DLD1 (cell line): ENCODE measurements at regions not wholly inside any gene's neighbourhood (a gene's known extent, or its start where the extent isn't known, plus 50 kb on each side); places are given as distances from the start of the nearest gene placed in this dataset.

ENCODE experiments used
- in situ Hi-C: cut with HindIII; loops from 2 replicates; pipeline ENCODE4 v1.10.0; 2017; ENCODE audit warnings: low sequenced_read_pairs

DNA sequence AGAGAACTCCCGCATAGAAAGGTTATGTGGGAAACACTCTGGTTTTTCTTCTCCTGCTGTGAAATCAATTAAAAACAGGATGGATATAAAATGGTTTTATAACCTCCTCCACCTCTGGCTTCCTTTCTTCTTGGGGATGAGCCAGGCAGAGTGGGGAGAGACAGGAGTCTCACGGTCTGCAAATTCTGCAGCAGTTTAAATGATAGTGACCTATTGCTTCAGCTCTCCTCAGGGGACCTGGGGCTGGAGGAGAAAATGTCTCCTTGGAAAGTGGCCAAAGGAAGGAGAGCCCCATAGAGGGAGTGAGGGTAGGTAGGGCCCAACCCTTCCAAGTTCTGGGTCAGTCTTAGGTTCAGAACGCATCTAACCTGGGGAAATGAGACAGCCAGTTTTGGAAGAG lies 118.8 kb downstream of the MTX3 start:
- in situ Hi-C loops = loop anchor here (25.0 kb wide), 1 partner anchor 860 kb away; no protein-coding TSS in a partner anchor

DNA sequence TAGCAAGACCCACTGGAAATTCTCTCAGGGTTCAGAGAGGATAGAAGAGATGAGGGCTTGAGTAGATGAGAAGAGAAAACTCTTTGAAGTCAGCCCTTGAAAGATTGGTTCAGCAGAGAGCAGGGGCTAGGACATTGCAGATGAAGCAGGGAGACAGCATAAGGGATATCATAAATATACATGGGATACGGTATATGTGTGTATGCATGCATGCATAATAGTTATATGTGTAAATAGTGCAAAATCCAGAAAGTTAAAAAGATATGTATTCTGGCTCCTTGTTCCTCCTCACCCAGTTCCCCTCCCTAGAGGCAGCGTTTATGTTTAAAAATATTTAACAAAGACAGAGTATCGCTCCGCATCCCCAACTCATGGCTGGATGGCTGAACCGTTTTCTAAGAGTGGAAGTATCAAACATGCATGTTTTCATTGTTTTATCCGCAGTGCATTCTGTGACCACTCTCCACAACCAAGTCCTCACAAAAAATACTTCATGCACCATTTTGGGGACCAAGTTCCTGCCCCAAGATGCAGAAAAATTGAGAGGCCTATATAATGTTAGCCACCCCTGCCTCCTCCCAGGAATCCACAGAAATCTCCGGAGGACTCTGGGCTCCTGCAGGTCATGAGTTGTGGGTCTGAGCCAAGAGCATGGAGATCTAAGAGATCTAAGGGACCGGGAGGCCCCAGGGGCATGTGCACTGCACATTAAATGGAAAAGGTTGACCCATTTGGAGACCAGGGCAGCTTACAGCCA lies 119.5 kb downstream of the MTX3 start:
- in situ Hi-C loops = loop anchor here (25.0 kb wide), 1 partner anchor 859 kb away; no protein-coding TSS in a partner anchor

DNA sequence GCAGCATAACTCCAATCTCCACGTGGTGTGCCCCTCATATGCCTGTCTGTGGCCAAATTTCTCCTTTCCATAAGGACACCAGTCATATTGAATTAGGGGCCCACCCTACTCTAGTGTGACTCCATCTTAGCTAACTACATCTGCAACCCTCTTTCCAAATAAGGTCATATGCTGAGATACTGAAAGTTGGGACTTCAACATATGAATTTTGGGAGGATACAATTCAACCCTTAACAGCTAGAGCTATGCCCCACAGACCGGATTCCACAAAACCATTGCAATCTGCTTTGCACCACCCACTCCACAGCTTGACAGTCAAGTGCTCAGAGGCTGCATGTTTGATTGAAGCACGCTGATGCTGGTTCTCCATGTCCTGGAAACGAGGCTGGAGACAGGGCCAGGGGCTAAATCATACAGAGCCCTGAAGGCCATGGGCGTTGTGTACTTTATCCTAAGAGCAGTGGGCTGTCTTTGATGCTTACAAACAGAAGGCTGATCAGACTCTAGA lies 122.8 kb downstream of the MTX3 start:
- in situ Hi-C loops = loop anchor here (25.0 kb wide), 1 partner anchor 856 kb away; no protein-coding TSS in a partner anchor

DNA sequence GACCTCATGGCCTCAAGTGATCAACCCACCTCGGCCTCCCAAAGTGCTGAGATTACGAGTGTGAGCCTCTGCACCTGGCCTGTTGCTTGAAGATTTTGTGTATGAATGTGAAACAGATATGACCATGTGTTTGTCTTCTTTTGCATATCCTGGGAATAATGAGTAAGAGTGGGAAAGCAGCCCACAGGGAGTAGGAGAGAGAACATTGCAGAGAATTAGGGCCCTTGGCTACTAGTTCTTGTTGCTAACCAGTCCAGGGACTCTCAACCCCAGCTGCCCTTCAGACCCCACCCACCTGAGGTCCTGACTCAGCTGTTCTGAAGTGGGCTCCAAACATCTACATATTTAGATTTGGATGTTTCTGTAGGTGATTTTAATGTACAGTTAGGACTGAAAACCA lies 125.5 kb downstream of the MTX3 start:
- in situ Hi-C loops = loop anchor here (25.0 kb wide), 1 partner anchor 853 kb away; no protein-coding TSS in a partner anchor

- in situ Hi-C loops = loop anchor here (25.0 kb wide), 1 partner anchor 852 kb away; no protein-coding TSS in a partner anchor
Observed at GRCh38 chr5:79864364-79864763, 126.7 kb downstream of the MTX3 start.

GRCh38 chr5:79859588-79859987 lies 131.5 kb downstream of the MTX3 start:
- in situ Hi-C loops = loop anchor here (25.0 kb wide), 1 partner anchor 847 kb away; no protein-coding TSS in a partner anchor

GRCh38 chr5:79858410-79858723 lies 132.7 kb downstream of the MTX3 start:
- in situ Hi-C loops = loop anchor here (25.0 kb wide), 1 partner anchor 846 kb away; no protein-coding TSS in a partner anchor

- in situ Hi-C loops = loop anchor here (25.0 kb wide), 1 partner anchor 846 kb away; no protein-coding TSS in a partner anchor
Observed at GRCh38 chr5:79857714-79858409, 133.2 kb downstream of the MTX3 start.

- in situ Hi-C loops = loop anchor here (25.0 kb wide), 1 partner anchor 844 kb away; no protein-coding TSS in a partner anchor
Observed at GRCh38 chr5:79856456-79857055, 134.5 kb downstream of the MTX3 start.

GRCh38 chr5:79853676-79854418 lies 137.2 kb downstream of the MTX3 start:
- in situ Hi-C loops = loop anchor here (25.0 kb wide), 1 partner anchor 842 kb away; no protein-coding TSS in a partner anchor

DNA sequence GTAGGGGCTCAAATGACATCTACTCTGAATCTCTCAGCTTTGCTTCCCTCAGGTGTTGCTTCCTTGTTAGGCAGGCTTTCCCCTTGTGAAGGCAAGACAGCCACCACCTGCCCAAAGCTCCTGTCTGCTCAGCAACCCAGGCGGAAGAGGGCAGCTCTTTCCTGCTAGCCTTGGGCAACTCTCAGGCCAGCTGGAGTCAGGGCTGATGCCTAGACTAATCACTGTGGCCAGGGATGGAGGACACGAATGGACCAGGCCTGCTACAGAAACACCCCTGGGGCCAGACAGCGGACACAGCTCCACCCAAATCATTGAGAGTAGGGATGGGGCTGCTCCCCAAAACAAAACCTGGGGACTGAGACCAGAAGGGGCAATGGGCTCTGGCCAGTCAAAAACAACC lies 138.0 kb downstream of the MTX3 start:
- in situ Hi-C loops = loop anchor here (25.0 kb wide), 1 partner anchor 841 kb away; no protein-coding TSS in a partner anchor

DNA sequence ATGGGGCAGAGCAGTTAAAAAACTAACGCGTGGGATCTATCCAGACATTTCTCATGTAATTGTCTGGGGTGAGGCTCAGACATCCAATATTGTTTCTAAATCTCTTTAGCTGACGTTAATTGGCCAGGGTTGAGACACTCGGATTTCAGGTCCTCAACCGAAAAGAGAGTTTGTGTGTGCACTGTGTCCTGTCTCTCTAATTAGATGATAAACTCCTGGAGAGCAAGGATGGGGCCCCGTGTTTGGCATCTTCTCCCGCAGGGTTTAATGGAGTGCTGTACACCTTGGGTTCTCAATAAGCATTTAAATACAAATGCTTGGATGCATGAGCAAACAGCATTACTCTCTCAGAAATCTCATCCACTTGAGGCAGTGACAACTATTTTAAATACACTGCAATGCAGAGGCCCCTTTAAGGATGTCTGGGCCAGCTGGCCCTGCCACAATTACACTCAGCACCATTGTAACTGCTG lies 139.6 kb downstream of the MTX3 start:
- in situ Hi-C loops = loop anchor here (25.0 kb wide), 1 partner anchor 839 kb away; no protein-coding TSS in a partner anchor

DNA sequence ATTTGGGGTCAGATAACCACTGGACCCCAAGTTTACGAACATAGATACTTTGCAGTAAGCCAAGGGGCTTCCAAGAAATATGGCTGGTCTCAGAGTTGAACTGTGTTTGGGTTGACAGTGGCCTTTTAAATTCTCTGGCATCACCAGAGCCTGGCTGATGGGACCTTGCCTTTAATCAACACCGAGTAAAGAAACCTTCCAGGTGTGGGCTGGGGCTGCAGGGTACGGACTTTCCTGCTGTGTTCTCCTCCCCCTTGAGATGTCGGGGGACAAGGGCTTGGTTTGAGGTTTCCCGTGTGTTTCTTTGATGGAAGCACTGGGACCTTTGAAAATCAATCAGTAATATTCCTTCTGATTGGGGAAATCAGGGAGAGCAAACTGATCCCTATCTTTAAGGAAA lies 140.1 kb downstream of the MTX3 start:
- in situ Hi-C loops = loop anchor here (25.0 kb wide), 1 partner anchor 839 kb away; no protein-coding TSS in a partner anchor

GRCh38 chr5:79850316-79850822 lies 140.7 kb downstream of the MTX3 start:
- in situ Hi-C loops = loop anchor here (25.0 kb wide), 1 partner anchor 838 kb away; no protein-coding TSS in a partner anchor

- in situ Hi-C loops = loop anchor here (5.0 to 25.0 kb wide), 4 partner anchors 102 to 837 kb away; partner anchors contain the start of gene SPZ1
Observed at GRCh38 chr5:79849486-79850315, 141.4 kb downstream of the MTX3 start.
